ENCODE measurements at regions not wholly inside any gene's neighbourhood (a gene's known extent, or its start where the extent isn't known, plus 50 kb on each side); places are given as distances from the start of the nearest gene placed in this dataset.

DNA sequence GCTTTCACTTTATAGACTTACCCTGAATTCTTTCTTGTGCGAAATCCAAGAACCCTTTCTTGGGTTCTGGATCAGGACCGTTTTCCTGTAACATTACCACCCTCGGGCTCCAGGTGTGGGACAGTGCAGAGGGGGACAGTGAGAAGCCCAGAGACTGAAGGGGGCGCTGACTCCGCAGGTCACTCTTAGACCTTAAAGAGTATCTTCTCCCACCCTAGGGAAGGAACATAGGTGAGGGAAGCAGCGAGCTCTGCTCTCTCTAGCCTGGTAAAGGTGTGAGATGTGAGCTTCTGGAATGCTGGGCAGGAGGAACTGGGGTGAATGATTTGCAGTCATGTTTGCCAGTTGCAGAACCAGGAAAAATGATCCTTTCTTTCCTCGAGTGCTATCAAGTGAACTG is 80.8 kb upstream of the ZNF507 start:
- DNase-seq, result no peak

DNA sequence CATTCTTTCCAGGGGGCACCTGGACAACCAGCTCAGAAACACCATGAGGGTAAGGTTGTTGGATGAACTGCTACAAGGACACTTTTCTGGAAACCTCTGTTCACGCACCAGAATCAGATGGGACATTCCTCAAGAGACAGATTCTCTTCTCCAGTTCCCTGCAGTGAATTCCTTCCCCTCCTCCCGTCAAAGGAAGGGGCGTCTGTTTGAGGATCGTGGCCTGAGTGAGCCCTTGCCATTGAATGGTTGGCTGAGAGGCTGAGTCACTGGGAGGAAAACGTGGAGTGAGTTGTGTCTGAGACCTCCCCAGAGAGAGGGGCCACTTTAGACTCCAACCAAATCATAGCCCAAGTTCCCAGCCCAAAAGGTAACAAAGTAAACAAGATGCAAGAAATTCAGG is 79.4 kb upstream of the ZNF507 start:
- DNase-seq, result no peak

DNA sequence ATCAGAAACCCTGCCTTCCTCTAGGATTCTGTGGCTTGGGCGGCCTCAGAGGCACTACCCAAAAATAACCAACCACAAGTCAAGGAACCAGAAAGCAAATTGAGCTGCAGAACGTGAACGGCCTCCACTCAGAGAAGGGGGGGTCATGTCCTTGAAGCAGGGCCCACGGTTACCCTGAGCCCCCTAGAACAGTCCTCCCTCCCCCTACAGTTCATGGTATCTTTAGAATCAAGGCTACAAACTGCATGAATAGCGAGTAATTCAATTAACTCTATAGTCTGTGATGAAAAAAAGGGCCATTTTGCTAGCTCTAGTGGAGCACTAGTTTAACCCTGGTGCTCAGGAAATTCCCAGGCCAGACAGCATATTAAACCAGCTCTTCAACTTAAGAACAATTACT is 79.0 kb upstream of the ZNF507 start:
- no peak for DNase-seq

DNA sequence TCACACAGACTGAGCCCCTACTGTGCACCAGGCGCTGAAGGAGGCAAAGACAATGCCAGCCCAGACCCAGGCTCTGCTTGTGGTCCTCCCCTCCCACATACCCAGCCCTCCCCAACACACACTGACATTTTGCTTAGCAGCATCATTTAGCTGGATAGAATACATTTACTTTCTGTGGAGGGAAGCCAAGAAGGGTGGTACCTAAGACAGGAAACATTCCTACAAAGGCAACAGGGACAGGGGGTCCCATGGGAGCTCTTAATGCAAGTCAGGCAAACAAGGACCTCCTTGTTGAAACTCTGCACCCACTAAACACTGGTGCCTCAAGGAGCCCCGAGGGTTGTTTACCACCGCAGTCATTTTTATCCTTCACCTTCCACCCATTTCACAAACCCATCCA is 77.0 kb upstream of the ZNF507 start:
- DNase-seq, result no peak

DNA sequence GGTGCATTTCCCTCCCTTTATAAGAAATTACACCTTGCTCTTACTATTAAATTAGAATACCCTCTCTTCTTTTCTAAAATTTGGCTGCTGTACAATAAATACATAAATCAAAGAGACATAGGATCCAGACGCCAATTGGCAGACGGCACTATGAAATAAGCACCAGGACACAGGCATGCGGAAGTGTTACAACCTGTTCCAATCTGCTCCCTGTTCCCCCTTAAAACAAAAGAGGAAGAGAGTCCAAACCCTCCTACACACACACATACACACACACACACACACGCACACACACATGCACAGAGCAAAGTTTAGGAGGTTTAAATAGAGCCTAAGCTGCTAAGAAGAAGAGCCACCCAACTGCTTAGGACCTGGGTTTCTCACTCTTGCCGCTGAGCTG is 75.6 kb upstream of the ZNF507 start:
- no peak for DNase-seq

DNA sequence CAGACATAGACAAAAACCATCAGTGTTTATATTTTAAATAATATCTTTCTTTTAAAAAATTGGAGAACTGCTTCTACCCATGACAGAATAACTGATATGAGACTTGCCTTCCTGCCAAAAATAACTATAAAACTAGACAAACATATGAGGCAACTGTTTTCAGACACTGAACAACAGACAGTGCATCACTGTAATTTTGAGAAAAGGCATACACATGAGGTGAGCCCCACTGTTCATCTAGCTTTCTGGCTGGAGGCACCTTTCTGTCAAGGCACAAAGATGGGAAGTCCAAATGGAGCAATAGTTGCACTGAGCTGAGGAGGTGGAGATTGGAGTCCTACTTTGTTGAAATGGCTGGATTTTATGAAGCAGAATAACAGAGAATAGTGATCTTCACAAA is 71.9 kb upstream of the ZNF507 start:
- no peak for DNase-seq

DNA sequence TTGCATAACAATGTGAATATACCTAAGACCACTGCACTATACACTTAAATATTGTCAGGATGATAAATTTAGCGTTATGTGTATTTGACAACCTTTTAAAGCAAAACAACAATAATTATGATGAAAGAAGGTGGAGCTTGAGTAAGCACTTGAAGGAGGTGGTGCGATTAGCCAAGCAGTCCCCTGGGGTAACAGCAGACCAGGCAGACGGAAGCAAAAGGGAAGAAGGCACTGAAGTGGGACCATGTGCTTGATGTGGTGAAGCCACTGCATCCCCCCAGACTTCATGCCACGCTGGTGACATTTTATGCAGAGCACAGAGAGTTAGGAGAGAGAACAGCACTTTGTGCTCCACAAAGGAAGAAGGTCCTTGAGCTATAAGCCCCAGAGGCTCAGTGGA is 58.3 kb upstream of the ZNF507 start:
- no peak for DNase-seq

DNA sequence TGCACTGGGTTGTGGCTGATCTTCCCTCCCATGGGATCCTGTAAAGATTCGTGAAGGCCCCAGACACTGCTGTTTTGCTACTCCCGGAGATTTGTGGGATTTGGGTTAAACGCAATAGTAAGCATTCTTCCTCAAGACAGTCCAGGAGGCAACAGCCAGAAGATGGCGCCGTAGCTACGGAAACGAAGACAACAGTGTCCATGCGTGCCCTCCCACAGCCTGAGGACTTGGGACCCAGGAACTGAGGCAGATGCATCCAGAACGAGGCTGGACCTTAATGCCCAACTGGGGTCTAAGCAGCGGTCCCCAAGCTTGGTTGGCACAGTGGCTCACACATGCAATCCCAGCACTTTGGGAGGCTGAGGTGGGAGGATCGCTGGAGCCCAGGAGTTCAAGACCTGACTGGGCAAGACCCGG is 57.6 kb upstream of the ZNF507 start:
- peak; percentile 62 for DNase-seq

DNA sequence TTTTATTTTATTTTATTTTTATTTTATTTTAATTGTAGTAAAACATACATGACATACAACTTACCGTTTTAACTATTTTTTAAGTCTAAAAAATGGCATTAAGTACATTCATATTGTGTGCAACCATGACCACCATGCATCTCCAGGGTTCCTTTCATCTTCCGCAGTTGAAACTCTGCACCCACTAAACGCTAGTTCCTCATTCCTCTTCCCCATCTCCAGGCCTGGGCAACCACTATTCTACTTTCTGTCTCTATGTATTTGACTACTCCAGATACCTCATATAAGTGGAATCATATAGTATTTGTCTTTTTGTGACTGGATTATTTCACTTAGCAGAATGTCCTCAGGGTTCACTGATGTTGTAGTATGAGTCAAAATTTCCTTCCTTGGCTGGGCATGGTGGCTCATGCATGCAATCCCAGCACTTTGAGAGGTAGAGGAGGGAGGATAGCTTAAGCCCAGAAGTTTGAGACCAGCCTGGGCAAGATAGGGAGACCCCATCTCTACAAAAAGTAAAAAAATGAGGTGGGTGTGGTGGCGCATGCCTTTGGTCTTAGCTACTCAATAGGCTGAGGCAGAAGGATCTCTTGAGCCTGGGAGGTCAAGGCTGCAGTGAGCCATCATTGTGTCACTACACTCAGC is 55.7 kb upstream of the ZNF507 start:
- no peak for DNase-seq

DNA sequence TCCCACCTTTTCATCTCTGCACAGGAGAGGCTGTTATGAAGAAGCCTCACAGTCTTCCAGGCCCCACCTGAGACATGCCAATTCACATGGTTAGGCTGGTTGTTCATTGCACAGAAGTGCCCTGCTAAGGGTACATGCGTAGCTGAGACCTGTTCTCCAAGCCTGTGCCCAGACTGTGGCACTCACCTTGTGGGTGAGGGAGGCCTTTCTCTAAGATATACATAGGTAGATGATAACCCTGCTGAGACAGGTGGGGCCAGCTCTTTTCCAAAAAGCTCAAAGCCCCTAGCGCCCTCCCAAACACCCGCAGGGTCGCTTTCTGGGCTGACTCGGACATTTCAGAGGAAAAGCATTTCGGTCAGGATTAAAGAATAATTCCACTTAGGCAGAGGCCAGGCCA is 53.5 kb upstream of the ZNF507 start:
- no peak for DNase-seq

DNA sequence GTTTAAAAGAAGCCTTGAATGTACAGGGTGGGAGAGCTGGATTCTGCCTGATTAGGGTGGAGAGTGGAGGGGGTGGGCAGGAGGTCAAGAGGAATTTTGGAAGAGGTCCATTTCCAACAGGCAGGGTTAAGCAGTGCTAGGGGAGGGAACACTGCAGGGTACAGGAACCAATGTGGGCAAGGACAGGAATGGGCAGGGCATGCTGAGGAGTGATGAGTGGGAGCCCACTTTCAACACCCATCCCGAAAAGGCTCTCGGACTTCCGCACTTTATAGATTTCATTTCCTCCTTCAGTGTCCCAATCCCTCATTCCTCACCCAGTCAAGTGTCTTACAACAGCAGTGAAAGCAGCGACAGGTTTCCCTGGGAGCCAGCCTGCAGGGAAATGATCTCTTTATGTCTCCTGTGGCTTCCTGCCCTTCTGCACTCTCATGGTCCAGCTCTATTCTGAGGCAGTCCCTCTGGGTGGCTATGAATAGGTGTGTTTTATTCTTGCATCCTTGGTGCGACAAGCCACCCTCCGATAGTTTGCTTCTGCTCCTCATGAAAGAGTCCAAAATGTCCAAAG is 50.5 kb upstream of the ZNF507 start:
- no peak for DNase-seq
